ENCODE measurements at regions not wholly inside any gene's neighbourhood (a gene's known extent, or its start where the extent isn't known, plus 50 kb on each side); places are given as distances from the start of the nearest gene placed in this dataset.
"Not testable (repeated sequence)": the region's sequence is repeated elsewhere in the genome, so short reads cannot be mapped to it uniquely, and the experiment has no call there.

GRCh38 chr16:52298769-52299168 is 248.2 kb downstream of the TOX3 start:
- Histone ChIP-seq H3K36me3 (no peaks in the 10 kb centered on the region), H3K9me3 (no peaks in the 10 kb centered on the region), H3K27me3 (replicated peaks; ENCODE audit: insufficient read depth) (no peaks in the 10 kb centered on the region), H3K4me1 (ENCODE audit: control insufficient read depth in 1 of 2, low read depth in 2 of 2) (no peaks in the 10 kb centered on the region), H3K27ac (no peak overlapping the region), H3K4me3 (no peak overlapping the region)
- DNase-seq (ENCODE audit: low spot score), result no peak
- ATAC-seq (ENCODE audit: insufficient number of reproducible peaks, low FRiP score, low read depth), result no peak
- TF ChIP-seq, protein P1, sequence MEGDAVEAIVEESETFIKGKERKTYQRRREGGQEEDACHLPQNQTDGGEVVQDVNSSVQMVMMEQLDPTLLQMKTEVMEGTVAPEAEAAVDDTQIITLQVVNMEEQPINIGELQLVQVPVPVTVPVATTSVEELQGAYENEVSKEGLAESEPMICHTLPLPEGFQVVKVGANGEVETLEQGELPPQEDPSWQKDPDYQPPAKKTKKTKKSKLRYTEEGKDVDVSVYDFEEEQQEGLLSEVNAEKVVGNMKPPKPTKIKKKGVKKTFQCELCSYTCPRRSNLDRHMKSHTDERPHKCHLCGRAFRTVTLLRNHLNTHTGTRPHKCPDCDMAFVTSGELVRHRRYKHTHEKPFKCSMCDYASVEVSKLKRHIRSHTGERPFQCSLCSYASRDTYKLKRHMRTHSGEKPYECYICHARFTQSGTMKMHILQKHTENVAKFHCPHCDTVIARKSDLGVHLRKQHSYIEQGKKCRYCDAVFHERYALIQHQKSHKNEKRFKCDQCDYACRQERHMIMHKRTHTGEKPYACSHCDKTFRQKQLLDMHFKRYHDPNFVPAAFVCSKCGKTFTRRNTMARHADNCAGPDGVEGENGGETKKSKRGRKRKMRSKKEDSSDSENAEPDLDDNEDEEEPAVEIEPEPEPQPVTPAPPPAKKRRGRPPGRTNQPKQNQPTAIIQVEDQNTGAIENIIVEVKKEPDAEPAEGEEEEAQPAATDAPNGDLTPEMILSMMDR (IDR thresholded peaks at IDR 0.05), result no peak

GRCh38 chr16:52296706-52297315 is 250.1 kb downstream of the TOX3 start:
- not testable (repeated sequence) for H3K27me3 ChIP-seq (replicated peaks; ENCODE audit: insufficient read depth); H3K4me1 ChIP-seq (ENCODE audit: control insufficient read depth in 1 of 2, low read depth in 2 of 2); ATAC-seq (ENCODE audit: insufficient number of reproducible peaks, low FRiP score, low read depth)

GRCh38 chr16:52296076-52296475 is 250.9 kb downstream of the TOX3 start:
- TF ChIP-seq, protein P1 (IDR thresholded peaks at IDR 0.05), result no peak
- H3K36me3 ChIP-seq, result no peaks in the 10 kb centered on the region
- no peaks in the 10 kb centered on the region for H3K27me3 ChIP-seq (replicated peaks; ENCODE audit: insufficient read depth)
- ATAC-seq (ENCODE audit: insufficient number of reproducible peaks, low FRiP score, low read depth), result no peak
- H3K4me3 ChIP-seq, result no peak overlapping the region
- no peak for DNase-seq (ENCODE audit: low spot score)
- H3K4me1 ChIP-seq (ENCODE audit: control insufficient read depth in 1 of 2, low read depth in 2 of 2), result no peaks in the 10 kb centered on the region
- H3K27ac ChIP-seq, result no peak overlapping the region
- no peaks in the 10 kb centered on the region for H3K9me3 ChIP-seq

More at GRCh38 chr16:52296706-52297315, 250.1 kb downstream of the TOX3 start:
- not testable (repeated sequence) for H3K9me3 ChIP-seq; DNase-seq (ENCODE audit: low spot score); H3K4me3 ChIP-seq; H3K27ac ChIP-seq; H3K36me3 ChIP-seq

GRCh38 chr16:52294660-52295059 is 252.3 kb downstream of the TOX3 start:
- DNase-seq (ENCODE audit: low spot score) (no peak), ATAC-seq (ENCODE audit: insufficient number of reproducible peaks, low FRiP score, low read depth) (no peak)
- Histone ChIP-seq H3K27me3 (replicated peaks; ENCODE audit: insufficient read depth) (no peaks in the 10 kb centered on the region), H3K9me3 (no peaks in the 10 kb centered on the region), H3K27ac (no peak overlapping the region), H3K4me1 (ENCODE audit: control insufficient read depth in 1 of 2, low read depth in 2 of 2) (no peaks in the 10 kb centered on the region), H3K36me3 (no peaks in the 10 kb centered on the region), H3K4me3 (no peak overlapping the region)
- TF ChIP-seq, protein P1 (IDR thresholded peaks at IDR 0.05), result no peak

GRCh38 chr16:52293204-52293603 is 253.7 kb downstream of the TOX3 start:
- Histone ChIP-seq H3K4me3 (no peak overlapping the region), H3K4me1 (ENCODE audit: control insufficient read depth in 1 of 2, low read depth in 2 of 2) (no peaks in the 10 kb centered on the region), H3K27me3 (replicated peaks; ENCODE audit: insufficient read depth) (no peaks in the 10 kb centered on the region), H3K9me3 (no peaks in the 10 kb centered on the region), H3K36me3 (no peaks in the 10 kb centered on the region), H3K27ac (no peak overlapping the region)
- ATAC-seq (ENCODE audit: insufficient number of reproducible peaks, low FRiP score, low read depth) (no peak), DNase-seq (ENCODE audit: low spot score) (no peak)
- TF ChIP-seq, protein P1 (IDR thresholded peaks at IDR 0.05), result no peak

All from thoracic aorta (tissue), 2 donors.